Dedifferentiated amniotic fluid mesenchymal stem cell (primary cell): ENCODE measurements at regions not wholly inside any gene's neighbourhood (a gene's known extent, or its start where the extent isn't known, plus 50 kb on each side); places are given as distances from the start of the nearest gene placed in this dataset.
"Not testable (repeated sequence)": the region's sequence is repeated elsewhere in the genome, so short reads cannot be mapped to it uniquely, and the experiment has no call there.

Experiments used
- DNase-seq: peaks from one replicate; pipeline ENCODE4 v3.0.0-alpha.2; 2016; ENCODE audit errors: extremely low spot score

- no peak for DNase-seq
Observed at GRCh38 chr4:72777436-72777835, 208.4 kb upstream of the ADAMTS3 start.

DNA sequence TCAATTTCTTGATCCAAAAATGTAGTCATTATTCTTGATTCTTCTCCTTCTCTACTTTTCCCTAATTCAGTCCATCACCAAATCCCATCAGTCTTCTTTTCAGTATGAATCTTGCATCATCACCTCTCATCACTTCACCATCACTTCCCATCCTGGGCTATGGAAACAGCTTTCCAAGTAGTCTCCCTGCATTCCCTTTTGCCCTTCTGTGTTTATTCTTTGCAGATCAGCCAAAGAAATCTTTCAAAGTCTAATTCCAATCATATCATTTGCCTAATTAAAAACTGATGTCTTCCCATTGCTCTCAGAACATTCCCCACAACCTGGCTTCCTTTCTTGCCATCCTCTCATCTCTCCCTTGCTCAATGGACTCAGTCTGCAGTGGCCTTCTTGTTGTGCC is 201.7 kb upstream of the ADAMTS3 start:
- no peak for DNase-seq

DNA sequence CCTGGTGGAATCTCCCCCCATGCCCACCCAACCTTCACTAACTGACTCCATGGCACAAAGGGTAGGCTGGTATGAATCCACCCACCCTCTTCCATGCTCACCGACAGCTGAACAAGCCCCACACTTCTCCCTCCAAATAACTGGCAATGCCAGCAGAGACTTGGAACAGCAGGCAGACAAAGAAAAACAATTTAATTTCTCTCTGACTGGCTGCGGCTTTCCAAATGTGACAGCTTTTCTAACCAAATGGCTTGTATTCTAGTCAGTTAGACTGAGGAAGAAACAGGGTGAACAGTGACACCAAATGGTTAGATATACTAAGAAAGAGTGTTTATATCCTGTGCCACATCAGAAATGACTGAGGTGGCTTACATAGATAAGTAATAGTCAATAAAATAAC is 199.3 kb upstream of the ADAMTS3 start:
- no peak for DNase-seq

DNA sequence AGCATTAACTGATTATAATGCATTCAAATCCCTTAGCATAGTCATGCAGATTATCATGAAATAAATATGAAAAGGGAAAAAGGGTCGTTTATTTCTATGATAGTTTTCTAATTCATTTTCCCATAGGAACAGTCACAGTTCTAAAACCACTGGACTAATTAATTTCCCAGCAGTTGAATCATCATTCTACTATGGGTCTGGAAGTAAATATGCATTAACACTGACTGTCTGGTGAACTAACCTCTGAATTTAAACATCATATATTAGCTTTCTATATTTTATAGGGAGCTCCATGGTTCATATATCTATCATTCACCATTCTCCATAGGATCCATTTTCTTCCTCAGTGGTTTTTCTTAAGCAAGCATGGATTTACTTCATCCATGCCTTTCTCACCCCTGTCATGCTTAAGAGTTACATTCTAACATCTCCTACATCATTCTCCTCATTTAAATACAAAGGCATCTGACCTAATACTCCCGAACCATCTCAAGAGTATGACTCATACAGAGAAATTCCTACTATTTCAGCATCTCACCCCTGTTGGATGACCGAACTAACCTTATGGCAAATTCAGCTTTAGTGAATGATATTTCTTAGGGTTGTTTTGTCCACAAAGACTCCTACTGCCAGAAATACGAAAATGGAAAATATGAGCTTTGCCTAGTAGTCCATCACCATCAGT is 198.7 kb upstream of the ADAMTS3 start:
- peak; percentile 59 for DNase-seq

- not testable (repeated sequence) for DNase-seq
Observed at GRCh38 chr4:72765788-72766187, 196.8 kb upstream of the ADAMTS3 start.

DNA sequence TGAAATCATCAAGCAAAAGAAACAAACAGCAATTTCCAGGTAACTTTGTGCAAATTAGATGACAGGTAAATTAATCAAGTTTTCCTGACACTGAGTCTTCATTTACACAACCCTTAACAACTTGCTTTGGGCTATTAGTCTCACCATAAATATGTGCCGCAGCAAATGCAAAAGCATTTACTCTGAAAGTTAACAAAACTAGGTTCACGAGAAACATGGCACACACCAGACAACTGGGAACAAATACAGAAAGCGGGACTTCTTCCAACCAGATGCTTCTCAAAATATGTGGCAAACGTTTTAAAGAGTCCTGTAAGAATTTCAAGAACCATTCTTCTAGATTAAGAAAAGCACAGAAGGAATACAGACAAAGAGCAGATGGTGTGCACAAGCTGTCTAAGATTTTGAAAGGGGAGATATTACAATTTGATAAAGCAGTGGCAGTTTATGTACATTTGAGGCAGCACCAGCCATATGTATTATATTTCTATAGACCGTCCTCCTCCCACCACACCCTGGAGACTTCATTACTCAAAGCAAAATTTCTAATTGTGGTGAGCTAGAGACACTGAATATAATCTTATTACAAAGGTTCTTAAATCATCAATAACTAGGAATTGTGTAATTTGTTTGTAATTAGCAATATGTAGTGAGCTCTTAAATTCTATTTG is 192.5 kb upstream of the ADAMTS3 start:
- DNase-seq: no peak

GRCh38 chr4:72753414-72753813 is 184.4 kb upstream of the ADAMTS3 start:
- not testable (repeated sequence) for DNase-seq

DNA sequence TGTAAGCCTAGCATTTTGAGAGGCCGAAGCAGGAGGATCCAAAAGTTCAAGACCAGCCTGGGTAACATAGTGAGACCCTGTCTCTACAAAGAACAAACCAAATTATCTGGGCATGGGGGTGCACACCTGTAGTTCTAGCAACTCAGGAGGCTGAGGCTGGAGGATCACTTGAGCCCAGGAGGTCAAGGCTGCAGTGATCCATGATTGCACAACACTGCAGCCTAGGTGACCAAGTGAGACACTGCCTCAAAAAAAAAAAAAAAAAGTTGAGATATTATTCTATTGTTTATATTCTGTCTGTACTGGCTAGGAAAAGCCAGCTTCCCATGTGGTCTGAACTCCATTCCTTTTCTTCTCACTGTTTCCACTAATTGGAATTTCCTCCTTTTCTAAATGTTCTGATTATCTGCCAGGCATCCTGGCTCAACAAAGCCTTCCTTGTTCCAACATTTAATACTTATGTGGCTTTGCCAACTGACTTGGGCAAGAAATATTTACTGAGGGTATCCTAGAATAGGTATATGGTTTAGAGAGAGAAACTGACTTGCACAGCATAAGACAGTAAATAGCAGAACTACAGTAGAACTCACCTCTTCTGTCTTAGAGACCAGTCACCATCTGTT is 175.2 kb upstream of the ADAMTS3 start:
- DNase-seq: no peak

DNA sequence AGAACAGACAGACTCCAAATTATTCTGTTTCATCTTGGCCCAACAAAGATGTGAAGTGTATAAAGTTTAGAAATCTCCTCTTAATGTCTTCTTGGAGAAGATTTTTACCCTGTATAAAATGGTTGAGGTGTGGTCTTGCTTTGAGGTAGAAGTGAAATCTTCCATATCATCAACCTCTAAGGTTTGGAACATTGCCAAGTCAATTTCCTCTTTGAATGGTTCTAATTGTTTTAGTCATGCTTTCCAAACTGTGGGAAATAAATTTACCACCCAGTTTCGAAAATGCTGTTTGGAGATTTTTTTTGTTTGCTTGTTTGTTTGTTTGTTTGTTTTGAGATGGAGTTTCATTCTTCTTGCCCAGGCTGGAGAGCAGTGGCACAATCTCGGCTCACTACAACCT is 174.1 kb upstream of the ADAMTS3 start:
- DNase-seq: no peak

GRCh38 chr4:72715299-72715698 is 146.3 kb upstream of the ADAMTS3 start:
- no peak for DNase-seq

GRCh38 chr4:72714482-72715279 is 145.7 kb upstream of the ADAMTS3 start:
- DNase-seq: no peak

- DNase-seq: no peak
Observed at GRCh38 chr4:72712997-72713396, 144.0 kb upstream of the ADAMTS3 start.

- no peak for DNase-seq
Observed at GRCh38 chr4:72709475-72709874, 140.5 kb upstream of the ADAMTS3 start.

- no peak for DNase-seq
Observed at GRCh38 chr4:72706684-72707083, 137.7 kb upstream of the ADAMTS3 start.

- not testable (repeated sequence) for DNase-seq
Observed at GRCh38 chr4:72704925-72705640, 136.1 kb upstream of the ADAMTS3 start.

- no peak for DNase-seq
Observed at GRCh38 chr4:72702948-72703347, 133.9 kb upstream of the ADAMTS3 start.

DNA sequence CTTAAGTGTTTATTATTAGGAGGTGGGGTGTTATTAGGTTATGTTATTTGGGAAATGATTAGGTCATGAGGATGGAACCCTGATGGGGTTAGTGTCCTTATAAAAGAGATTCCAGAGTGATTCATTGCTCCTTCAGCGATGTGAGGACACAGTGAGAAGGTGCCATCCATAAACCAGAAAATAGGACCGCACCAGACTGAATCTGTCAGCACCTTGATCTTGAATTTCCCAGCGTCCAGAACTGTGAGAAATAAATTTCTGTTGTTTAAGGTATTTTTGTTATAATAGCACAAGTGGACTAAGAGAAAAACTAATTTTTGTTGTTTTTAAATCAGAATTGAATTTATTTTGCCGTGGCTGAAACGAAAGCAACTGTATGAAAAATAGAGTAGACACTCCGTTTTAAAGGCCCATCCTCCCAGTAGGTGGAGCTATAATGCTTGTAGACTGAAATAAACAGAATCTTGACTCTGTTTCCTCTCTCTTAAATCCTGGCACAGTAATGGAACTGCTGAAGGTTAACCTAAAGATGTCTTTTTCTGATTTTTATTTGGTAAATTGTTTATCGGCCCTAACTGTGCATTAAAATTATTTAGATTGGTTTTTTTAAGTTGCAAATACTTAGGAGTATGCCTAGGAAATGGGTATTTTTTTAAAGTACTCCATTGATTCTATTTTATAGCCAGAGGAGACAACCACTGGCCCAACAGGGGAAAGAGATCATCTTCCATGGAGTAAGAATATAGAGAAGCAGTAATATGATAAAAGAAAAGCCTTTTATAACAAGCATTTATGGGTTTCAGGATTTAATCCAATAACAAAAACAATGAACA is 133.2 kb upstream of the ADAMTS3 start:
- DNase-seq: peak; percentile 84

DNA sequence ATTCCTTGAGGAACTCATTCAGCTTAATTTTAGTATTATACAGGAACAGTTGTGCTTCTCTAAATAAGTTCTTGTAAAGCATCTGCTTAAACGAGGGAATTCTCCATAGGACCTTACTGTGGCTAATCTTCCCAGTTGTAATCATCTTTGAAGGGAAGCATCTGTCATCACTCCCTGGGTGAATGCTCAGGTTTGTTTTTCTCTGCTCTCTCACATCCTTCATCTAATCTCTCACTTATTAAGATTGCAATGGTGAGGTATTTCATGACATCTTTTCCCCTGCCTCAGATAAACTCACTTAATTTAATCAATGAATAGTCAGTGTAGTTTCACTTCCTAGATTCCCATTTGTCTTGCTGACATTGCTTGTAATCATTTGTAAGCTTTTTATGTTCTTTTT is 121.8 kb upstream of the ADAMTS3 start:
- DNase-seq: no peak

DNA sequence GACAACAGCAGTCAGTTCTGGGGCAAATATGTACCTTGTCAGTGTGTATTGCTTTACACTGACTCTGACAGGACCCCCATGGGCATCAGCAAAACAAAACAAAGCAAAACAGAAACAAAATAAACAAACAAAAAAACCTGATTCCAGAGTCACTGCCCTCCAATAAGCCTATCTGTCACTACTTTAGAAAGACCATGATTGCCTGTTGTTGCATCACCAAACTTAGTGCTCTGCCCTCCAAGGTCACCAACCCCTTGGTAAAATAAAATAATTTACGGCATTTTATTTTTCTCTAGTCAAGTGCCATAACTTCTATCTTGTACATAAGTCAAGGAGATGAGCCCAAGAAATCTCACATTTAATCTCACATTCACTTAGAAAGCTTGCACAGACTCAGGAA is 120.9 kb upstream of the ADAMTS3 start:
- no peak for DNase-seq

DNA sequence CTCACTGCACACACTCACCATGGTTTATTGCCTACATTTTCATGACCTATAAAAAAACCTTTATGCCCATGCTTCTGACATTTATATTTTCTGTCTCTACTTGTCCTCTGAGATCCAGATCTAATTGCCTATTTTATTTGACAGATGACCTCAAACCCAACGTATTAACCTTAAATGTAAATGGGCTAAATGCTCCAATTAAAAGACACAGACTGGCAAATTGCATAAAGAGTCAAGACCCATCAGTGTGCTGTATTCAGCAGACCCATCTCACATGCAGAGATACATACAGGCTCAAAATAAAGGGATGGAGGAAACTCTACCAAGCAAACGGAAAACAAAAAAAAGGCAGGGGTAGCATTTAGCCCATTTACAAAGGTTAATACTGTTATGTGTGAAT is 117.4 kb upstream of the ADAMTS3 start:
- not testable (repeated sequence) for DNase-seq

- DNase-seq: no peak
Observed at GRCh38 chr4:72679666-72680065, 110.6 kb upstream of the ADAMTS3 start.
